NB4 (cell line): ENCODE measurements at regions not wholly inside any gene's neighbourhood (a gene's known extent, or its start where the extent isn't known, plus 50 kb on each side); places are given as distances from the start of the nearest gene placed in this dataset.

Experiments
- DNase-seq: peaks from one replicate; pipeline ENCODE4 v3.0.0; 2010; ENCODE audit warnings: low read depth
- H3K4me3 ChIP-seq: one replicate; pipeline ENCODE4 v1.5.1; 2011; ENCODE audit warnings: mild to moderate bottlenecking, low read depth, low read length, moderate library complexity
- CTCF ChIP-seq: IDR thresholded peaks from one replicate; pipeline ENCODE4 v1.5.1; 2012; ENCODE audit warnings: low read depth, low read length
- MAX ChIP-seq: IDR thresholded peaks from 2 replicates; pipeline ENCODE4 v1.6.1; 2011; ENCODE audit warnings: low read depth, low read length
- MYC ChIP-seq: IDR thresholded peaks from 2 replicates; pipeline ENCODE4 v1.6.1; 2011; ENCODE audit warnings: low read depth, low read length
- POLR2A ChIP-seq: IDR thresholded peaks from 2 replicates; pipeline ENCODE4 v1.6.1; 2011; ENCODE audit warnings: mild to moderate bottlenecking; ENCODE audit not compliant: insufficient read length; ENCODE audit errors: extremely low read depth

GRCh38 chr15:96554541-96554940, 224.0 kb downstream of the NR2F2 start:
- TF ChIP-seq MYC: no peak
- no peak for TF ChIP-seq MAX
- TF ChIP-seq CTCF: no peak
- no peak for TF ChIP-seq POLR2A
- no peak overlapping the region for H3K4me3 ChIP-seq
- no peak for DNase-seq

GRCh38 chr15:96559087-96559486, 228.6 kb downstream of the NR2F2 start:
- TF ChIP-seq MYC (no peak), CTCF (no peak), POLR2A (no peak), MAX (no peak)
- no peak for DNase-seq

GRCh38 chr15:96559631-96560030, 229.1 kb downstream of the NR2F2 start:
- H3K4me3 ChIP-seq: no peak overlapping the region
- TF ChIP-seq POLR2A (no peak), MYC (no peak), CTCF (no peak), MAX (no peak)
- no peak for DNase-seq

More at GRCh38 chr15:96559087-96559486, 228.6 kb downstream of the NR2F2 start:
- H3K4me3 ChIP-seq: no peak overlapping the region

GRCh38 chr15:96560246-96560895, 229.9 kb downstream of the NR2F2 start:
- DNase-seq: no peak
- no peak overlapping the region for H3K4me3 ChIP-seq
- TF ChIP-seq MYC (no peak), POLR2A (no peak), MAX (no peak), CTCF (no peak)

GRCh38 chr15:96561593-96561992, 231.1 kb downstream of the NR2F2 start:
- no peak overlapping the region for H3K4me3 ChIP-seq
- no peak for TF ChIP-seq POLR2A
- TF ChIP-seq MAX: no peak
- no peak for TF ChIP-seq MYC
- TF ChIP-seq CTCF: no peak
- no peak for DNase-seq

GRCh38 chr15:96564546-96564945, 234.0 kb downstream of the NR2F2 start:
- H3K4me3 ChIP-seq: no peak overlapping the region
- DNase-seq: no peak
- TF ChIP-seq MYC (no peak), CTCF (no peak)
